ENCODE measurements at regions not wholly inside any gene's neighbourhood (a gene's known extent, or its start where the extent isn't known, plus 50 kb on each side); places are given as distances from the start of the nearest gene placed in this dataset.

DNA sequence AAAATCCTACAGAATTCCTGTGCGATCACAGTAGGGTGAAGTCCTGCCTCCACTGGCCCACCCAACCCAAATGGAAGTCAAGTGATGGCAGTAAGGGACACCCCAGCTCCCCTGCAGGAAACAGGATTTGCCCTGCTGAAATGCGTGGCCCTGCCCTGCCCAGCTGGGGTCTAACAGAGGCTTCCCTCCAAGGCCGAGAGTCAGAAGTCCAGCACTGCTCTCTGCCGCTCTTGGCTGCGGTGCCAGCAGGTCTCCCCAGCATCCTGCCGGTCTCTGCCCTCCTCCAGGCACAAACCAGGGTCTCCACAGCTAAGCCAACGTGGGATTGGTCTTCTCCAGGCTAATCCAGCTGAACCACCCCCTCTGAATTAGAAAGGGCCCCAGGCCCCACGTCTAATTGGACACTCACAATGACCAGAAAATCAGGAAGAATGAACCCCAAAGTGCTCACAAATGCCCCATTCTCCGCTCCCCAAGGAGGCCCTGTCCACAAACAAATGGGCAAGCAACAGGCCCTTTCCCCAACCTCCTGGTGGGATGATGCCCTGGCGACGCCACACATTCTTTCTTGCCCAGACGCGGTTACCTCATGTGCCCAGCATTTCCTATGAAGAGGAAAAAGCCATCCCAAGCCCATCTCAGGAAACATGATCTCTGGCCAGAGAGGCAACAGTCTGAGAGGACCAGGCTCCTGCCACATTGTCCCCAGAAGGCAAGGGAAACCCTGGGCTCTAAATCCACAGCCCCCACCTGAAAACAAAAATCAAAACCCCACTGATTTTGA, 117.2 kb downstream of the BANF2 start:
- no peak for DNase-seq (ENCODE audit: low read depth)

DNA sequence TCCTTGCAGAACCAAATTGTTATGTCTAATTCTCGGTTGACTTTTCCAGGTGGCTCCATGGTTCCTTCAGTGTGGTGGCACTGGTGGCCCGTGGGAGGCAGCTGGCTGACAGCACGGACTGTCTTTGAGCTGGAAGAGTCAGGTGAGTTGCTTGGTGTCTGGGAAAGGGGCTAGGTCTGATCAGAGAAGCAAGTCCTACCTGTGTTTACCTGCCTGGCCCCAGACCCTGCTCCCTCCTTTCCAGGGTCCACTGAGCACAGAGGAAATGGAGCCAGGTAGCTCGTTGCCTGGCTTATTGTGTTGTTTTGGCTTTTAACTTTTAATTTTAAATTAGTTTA, 111.8 kb downstream of the BANF2 start:
- no peak for DNase-seq (ENCODE audit: low read depth)

DNA sequence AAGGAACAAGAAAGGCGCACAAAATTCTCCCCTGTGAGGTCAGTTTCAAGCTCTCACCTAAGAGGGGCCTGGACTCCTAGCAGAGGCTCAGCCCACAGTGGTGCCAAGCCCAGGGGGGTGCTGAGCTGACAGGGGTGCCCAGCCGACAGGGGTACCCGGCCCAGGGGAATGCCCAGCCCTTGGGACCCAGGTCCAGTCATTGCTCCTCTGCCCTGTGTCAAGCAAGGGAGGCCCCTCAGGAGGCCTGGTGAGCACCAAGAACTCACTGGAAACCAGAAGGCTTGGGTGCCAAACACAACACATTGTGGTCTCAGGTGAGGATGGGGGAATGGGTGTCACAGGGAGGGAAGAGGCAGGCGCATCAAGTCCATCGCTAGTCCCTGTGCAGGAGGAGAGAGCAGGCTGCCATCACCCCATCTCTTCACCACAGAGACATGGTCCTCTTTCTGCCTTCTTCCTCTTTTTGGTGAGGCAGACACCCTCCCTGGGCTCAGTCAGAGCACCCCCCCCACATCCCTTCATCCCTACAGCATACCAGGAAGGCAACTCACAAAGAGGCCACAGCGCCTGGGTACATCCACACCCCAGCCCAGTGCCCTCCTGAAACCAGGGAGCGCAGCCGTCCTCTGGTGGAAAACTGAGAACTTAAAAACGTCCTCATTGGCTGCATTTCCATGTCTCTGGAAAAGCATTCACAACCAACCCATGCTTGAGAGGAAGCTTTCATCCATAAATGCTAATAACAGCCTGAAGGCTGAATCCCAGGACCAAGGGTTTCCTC, 111.3 kb downstream of the BANF2 start:
- DNase-seq (ENCODE audit: low read depth) = no peak

DNA sequence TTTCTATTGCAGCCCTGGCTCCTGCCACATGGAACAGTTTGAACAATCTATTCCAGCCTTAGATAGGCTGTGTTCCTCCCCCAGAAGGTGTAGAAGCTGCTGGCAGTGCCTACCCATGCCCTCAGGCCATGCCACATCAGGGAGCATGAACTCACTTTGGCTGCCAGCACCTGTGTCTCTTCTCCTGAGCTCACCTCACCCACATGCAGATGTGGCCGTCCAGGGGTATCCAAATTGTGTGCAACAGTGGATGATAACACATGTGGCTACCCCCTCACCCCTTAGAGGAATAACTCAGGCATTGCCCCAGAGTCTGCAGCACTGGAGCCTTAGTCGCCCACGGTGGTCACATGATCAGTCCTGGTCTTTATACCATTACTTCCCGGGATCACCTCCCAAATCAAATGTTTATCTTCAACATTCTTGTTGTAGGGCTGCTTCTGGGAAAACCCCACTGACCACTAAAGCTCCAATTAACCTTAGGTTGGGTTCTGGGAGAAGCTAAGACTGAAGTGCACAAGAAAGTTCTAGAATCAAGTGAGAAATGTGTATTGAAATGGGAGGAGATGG, 110.4 kb downstream of the BANF2 start:
- DNase-seq (ENCODE audit: low read depth) = peak; percentile 27

DNA sequence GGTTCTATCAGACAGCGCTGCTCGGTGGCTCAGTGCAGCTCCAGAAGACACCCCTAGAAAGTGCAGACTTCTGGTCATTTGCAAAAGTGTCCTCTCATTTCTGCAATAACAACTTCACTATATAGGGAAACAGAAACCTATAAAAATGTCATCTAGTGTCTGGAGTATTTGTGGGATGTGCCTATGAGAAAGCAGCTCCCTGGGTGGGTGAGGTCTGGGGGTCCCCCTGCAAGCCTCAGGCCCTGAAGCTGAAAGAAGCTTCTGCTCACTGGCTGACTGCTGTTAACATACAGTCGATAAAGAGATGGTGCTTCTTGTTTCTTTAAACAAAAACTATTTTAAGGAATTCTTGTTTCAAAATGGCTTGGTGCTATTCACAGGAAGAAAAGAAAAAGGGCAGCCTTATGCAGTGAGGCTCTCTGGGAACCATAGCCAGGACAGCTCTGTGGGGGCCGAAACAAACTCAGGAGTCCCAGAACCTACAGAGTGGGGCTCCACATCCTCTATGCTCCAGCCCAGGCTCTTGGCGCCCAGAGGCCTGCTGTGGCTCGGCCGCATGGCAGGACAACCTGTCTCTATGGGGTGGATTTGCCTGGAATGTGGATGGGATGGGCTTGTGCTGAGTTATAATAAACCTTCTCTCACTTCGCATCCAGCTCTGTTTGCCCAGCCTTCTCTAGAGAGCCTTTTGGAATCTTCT, 109.7 kb downstream of the BANF2 start:
- no peak for DNase-seq (ENCODE audit: low read depth)

DNA sequence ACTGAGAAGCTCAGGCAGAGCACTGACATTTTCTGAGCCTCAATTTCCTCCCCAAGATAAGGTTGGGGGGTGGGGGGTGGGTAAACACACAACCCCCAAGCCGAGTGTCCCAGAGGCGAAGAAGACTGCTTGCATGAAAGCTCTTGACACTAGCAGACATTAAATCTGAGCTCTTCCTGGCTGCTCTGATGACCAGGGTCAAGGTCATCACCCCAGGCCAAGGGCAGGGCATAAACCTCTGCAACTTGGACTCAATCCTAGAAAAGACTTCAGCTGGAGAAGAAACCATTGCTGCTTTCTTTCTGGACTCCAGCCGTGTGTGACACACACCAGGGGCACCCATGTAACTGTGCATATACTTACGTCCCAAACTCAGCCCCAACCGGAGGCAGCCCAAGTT, 109.0 kb downstream of the BANF2 start:
- DNase-seq (ENCODE audit: low read depth) = no peak

DNA sequence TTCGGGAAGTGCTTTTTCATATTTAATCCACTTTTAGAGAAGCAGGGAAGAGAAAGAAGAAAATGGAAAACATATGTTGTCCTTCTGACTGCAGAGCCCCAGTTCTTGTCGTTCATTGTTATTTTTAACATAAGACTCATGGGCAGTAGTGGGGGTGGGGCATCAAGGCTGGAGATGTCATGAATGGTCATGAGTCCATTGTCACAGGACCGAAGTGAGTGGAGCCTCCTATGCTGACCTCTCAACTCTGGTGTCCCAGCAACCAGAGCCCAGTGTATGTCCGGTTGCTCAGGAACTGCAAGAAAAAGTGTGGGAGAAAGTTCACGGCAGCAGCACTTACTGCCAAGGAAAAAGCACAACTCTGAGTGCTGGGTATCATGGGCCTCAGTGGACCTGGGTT, 108.6 kb downstream of the BANF2 start:
- DNase-seq (ENCODE audit: low read depth) = peak; percentile 17

DNA sequence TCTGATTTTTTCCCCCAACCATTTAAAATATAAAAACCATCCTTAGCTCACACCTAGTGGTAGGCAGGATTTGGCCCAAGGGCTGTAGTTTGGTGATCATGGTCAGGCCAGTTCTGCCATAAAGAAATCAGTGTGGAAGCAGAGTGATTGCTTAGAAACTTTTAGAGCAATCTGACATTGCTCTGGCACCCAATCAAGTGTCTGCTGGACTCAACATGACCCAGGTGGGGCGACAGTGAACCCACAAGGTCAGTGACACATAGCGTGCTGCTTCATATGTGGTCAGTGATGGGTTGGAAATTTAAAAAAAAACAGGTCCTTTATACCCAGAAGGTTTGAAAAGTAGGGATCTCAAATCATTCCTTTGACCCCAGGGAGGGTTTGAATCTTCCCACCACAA, 107.9 kb downstream of the BANF2 start:
- DNase-seq (ENCODE audit: low read depth) = no peak

DNA sequence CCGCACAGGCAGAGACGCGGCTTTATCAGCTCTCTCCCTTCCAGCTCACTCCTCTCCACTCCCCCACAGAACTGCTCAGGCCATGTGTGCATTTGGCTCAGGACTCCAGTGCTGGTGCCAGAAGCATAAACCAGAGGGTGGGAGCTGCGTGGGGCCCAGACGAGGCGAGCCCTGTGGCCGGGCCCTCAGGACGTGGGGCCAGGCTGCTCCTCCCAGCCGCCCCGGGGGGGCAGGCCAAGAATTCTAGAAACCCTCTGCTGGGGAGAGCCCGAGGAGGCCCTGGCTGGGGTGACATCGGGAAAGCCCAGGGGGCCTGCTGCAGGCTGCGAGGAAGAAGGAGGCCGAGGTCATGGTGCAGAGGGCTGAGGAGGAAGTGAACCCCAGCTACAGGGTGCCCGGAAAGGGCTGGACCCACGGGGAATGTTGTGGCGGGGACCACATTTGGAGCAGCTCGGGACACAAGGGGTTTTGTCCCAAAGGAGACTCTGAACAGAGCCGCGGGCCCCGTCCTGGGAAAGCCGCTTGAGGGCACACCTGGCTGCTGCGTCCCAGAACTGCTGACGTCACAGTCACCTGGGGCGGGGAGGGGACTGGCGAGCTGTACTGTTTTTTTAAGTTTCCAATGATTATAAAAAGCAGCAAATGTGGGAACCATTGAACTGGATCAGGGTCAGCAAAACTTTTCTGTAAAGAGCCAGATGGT, 107.1 kb downstream of the BANF2 start:
- peak; percentile 94 for DNase-seq (ENCODE audit: low read depth)

DNA sequence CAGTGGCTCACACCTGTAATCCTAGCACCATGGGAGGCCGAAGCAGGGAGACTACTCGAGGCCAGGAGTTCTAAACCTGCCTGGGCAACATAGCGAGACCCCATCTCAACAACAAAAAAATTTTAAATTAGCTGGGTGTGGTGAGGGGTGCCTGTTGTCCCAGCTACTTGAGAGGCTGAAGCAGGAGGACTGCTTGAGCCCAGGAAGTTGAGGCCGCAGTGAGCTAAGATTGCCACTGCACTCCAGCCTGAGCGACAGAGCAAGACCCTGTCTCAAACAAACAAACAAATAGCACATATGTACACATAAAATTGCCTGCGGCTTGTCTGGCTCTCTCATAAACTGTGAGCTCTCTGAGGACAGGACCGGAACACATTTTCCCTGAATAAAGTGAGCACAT, 106.3 kb downstream of the BANF2 start:
- DNase-seq (ENCODE audit: low read depth) = no peak

DNA sequence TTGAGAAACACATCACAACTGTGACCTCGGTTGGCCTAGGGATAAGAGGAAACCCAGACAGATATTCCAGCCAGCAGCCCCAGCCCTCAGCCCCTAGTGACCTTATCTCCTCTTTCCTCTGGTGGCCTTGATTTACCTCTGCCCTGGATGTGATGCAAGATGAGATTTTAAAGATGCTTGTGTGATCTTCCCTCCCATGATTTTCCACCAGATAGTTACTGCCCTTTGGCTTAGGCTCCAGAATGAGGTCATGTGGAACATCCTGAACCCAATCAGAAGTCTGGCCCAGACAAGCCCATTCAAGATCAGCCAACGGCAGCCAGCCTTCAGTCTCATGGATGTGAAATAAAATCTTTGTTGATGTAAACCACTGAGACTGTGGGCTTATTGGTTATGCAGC, 104.0 kb downstream of the BANF2 start:
- no peak for DNase-seq (ENCODE audit: low read depth)

DNA sequence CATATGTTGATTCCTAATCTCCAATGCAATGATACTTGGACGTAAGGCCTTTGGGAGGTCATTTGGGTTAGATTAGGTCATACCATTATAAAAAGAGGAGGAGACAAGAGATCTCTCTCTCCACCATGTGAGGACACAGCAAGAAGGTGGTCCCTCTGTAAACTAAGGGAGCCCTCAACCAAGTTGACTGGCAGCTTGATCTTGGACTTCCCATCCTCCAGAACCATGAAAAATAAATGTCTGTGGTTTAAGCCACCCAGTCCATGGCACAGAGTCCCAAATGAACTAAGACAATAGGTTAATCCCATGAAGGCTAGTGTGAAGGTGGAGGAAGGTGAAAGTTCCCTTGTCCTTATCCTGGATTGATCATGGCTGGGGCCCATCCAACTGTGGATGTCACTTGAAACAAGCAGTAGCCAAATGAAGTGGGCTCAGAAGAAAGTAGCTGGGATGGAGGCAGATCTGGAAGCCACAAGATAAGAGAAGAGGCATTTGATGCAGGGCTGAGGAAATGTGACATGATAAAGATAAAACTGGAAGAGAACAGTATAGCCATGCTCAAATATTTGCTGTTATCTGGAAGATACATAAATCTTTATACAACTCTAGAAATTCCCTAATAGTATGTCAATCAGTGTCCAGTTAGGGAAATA, 99.9 kb downstream of the BANF2 start:
- no peak for DNase-seq (ENCODE audit: low read depth)

DNA sequence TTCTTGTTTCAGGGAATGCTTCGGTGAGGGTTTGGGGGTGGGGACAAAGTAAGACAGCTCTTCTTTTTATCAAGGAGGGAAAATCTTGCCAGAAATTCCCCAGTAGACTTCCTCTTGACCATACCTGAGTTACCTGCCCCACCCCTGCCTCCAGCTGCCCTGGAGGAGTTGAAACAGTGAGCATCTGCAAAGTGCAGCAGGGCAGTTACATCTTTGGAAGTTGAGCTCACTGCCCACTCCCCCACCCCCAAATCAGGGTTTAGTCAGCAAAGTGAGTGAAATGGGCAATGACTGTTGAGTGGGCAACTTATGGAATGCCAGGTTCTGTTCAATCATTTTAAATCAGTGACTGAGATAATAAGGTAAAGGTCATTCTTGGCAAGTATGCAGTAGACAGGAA, 98.8 kb downstream of the BANF2 start:
- no peak for DNase-seq (ENCODE audit: low read depth)

DNA sequence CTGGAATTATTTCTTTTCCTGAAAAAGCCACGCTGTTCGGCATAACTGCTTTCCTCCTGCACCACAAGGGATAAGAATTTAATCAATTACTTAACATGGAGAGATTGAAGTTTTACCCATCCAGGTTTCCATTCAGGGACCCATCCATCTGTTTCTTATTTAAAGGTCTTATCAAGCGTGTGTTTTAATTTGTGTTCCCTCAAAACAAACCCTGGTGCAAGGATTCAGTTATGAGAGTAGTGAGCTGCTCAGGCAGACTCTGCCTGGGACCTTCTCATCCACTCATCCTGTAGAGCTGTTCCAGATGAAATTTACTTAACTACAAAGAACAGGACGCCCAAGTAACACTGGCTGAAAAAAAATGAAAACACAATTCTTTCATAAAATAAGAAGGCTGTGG, 97.8 kb downstream of the BANF2 start:
- no peak for DNase-seq (ENCODE audit: low read depth)

DNA sequence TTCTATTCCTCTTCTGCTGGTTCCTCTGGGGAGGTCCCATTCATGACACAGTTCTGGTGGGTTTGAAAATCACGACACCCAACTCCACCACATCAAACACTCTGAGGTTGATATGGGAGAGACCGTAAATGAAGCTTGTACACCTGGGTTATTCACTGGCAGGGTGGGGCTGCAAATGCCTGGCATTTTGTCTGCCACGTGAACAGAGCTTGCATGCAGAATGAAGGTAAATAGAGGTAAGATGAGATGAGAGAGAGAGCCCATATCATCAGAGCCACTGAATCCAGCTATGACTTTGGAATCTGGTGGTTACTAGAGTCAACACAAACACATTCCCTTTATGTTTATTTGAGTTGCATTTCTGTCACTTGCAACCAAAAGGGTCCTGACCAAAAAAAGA, 97.4 kb downstream of the BANF2 start:
- no peak for DNase-seq (ENCODE audit: low read depth)

DNA sequence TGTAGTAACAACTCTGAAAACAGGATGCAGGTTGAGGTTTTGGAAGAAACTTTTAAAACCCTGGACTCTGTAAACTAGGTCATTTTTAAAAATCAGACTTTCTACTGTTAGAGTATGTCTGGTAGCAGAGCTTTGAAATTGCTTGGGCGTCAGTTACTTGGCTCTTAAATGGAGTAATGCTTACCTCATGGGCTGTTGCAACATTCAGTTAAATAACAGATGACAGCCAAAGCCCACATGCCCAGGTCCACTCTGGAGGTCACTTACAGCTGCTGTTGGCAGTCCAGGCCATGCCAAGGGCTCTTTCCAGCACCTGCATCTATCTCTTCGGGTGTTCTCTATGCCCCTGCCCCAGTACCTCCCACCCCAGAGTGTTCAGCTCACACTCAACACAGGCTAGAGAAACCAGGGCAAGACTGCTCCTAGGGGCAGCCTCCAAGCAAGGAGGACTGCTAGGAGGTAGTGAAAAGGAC, 96.4 kb downstream of the BANF2 start:
- peak; percentile 88 for DNase-seq (ENCODE audit: low read depth)

DNA sequence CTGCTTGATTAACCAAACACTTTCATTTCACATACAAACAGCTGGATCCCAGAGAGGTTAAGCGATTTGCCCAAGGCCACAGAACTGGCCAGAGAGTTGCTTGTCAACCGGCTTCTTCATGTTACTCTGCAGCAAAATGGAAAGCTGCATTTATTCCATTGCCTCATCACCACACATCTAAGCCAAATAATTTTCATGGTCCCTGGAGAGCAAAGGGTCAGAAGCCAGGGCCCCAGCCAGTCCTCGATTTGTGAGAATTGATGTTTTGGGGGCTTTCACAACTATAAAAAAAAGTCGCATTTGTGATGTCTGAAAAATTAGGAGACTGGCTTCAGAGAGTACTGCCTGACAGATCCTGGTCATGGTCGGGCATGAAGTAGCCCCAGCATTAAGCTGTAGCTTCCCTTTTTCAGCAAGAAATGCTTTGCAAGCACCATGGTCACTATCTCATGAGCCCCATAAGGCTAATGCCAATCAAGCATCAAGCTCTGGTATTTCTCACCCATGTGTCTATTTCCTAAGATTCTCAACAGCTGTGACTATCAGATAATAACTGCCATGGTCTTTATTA, 95.8 kb downstream of the BANF2 start:
- no peak for DNase-seq (ENCODE audit: low read depth)

DNA sequence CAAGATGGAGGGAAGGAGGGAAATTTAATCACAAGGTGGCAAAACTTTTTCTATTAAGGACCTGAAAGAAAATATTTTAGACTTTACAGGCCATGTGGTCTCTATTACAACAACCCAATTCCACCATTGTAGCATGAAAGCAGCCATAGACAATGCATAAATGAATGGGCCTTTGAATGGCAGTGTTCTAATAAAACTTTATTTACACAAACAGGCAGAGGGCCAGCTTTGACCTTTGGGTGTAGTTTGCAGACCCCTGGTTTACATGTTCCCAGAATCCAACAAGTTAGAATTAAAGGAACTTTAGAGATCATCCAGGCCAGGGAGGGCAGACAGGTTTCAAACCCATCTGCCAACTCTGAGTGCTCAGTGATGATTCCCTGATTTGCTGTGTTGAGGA, 95.2 kb downstream of the BANF2 start:
- DNase-seq (ENCODE audit: low read depth) = no peak

DNA sequence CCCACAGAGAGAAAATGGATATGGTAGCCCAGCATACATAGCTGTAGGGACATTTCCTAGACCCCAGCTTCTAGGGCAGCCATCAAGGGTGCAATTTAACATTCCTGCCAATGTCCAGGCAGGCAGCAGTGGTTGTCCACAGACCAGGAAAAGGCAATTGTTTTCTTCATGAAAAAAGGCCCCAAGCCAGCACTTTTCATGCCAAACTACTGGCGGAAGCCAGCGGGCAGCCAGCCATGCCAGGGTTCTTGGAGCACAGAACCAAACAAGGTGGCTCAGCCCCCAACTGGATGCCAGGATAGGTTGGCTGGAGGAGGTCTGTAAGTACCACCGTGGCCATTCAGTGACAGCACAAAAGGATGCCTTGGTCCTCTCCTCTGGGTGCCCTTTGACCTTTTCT, 94.6 kb downstream of the BANF2 start:
- DNase-seq (ENCODE audit: low read depth) = no peak

DNA sequence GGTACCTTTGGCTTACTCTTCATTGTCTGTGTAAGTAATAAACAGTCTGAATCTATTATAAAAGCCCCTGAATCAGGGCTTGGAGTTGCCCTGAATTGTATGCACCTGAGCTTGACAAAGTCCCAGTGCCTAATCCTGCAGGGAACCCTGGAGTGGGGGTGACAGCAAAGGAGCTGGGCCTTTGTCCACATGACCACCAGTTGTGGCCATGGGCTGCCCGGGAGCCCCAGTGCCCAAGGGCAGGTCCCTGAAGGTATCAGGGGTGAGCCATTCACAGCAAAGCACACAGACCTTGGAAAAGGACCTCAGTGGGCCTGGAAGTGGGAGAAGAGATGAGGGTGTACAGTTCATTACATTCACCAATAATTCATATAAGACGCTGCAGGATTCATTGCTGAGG, 94.2 kb downstream of the BANF2 start:
- no peak for DNase-seq (ENCODE audit: low read depth)

DNA sequence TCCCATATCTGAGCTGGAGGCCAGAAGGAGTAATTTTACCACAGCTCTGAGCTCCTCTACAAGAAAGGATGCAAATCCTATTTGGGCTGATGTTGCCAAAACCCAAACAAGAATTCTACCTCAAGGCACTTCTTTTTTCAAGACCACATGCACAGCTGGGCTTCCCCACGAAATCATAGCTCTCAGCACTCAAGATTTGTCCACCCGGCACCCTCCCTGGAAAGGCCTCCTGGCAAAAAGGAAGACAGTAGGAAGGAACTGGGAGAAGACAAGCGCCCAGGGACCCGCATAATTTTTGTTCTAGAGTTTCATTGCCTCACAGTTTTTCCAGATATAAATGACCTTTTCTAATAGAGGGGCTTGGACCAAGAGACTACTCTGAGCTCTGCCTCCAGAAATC, 90.5 kb downstream of the BANF2 start:
- no peak for DNase-seq (ENCODE audit: low read depth)

All from amniotic epithelial cell (primary cell).